NAMALWA (cell line): ENCODE measurements at regions not wholly inside any gene's neighbourhood (a gene's known extent, or its start where the extent isn't known, plus 50 kb on each side); places are given as distances from the start of the nearest gene placed in this dataset.
"Not testable (repeated sequence)": the region's sequence is repeated elsewhere in the genome, so short reads cannot be mapped to it uniquely, and the experiment has no call there.

ENCODE experiments used
- DNase-seq: peaks from one replicate; pipeline ENCODE4 v3.0.0-alpha.2; 2015; ENCODE audit warnings: low spot score

DNA sequence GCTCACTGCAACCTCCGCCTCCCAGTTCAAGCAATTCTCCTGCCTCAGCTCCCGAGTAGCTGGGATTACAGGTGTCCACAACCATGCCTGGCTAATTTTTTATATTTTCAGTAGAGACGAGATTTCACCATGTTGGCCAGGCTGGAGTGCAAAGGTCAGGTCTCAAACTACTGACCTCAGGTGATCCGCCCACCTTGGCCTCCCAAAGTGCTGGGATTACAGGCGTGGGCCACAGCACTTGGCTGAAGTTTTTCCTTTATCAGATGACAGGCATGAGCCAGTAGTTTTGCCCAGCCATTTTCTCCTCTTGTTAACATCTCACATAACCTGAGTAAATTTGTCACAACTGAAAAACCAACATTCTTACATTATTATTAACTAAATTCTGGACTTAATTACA, 470.7 kb upstream of the C16orf82 start:
- DNase-seq: not testable (repeated sequence)

- no peak for DNase-seq
Measured at GRCh38 chr16:26598061-26598460, 468.7 kb upstream of the C16orf82 start.

DNA sequence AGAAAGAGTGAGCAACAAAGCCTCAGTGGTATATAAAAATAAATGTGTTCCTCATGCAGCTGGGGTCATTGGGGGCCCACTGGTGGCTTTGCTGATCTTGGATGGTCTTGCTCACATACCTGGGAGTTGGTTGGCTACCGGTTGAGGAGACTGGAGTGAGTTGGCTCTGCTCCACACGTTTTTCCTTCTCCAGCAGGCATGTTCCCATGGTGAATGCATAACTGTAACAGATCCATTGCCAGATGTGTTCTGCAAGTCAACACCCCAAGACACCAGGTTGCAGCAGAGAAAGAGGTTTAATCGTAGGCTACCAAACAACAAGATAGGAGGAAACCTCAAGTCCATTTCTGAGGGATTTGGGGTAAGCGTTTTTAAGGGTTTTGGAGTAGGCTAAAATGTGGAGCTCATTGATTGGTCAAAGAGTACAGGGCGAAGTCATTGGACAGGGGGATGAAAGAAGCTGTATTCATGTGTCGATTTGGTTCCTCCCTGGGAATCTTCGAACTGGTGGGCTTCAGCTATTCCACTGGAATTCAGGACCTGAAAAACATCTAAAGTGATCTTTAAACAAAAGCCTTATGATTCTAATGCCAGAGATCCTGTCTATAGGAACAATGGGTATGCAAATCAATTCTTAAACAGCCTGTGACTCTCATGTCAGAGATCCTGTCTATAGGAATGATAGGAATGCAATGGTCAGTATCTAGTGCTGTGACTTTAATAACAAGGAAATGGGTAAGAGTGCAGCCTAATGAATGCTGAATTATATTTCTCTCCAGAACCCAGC, 467.5 kb upstream of the C16orf82 start:
- no peak for DNase-seq

DNA sequence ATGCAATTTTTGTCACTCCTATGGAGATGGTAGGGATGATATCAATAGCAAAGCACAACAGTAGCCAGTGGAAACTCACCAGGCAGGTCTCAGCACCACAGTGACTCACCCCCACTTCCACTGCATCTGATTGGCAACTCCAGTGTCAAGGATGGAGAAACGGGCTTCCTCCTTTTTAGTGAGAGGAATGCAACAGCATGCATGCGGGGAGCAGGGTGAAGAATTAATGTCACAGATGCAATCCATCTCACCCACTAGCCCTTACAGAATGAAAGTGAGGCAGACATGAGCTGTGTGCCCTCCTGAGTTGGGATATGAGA, 467.0 kb upstream of the C16orf82 start:
- DNase-seq: no peak

- no peak for DNase-seq
Measured at GRCh38 chr16:26601335-26601734, 465.4 kb upstream of the C16orf82 start.

- peak; percentile 4 for DNase-seq
Measured at GRCh38 chr16:26605626-26606271, 461.0 kb upstream of the C16orf82 start.

GRCh38 chr16:26606381-26607150, 460.2 kb upstream of the C16orf82 start:
- DNase-seq: no peak

GRCh38 chr16:26614237-26614841, 452.4 kb upstream of the C16orf82 start:
- no peak for DNase-seq

GRCh38 chr16:26623442-26623841, 443.3 kb upstream of the C16orf82 start:
- DNase-seq: no peak

GRCh38 chr16:26627958-26628357, 438.8 kb upstream of the C16orf82 start:
- no peak for DNase-seq

GRCh38 chr16:26631365-26631764, 435.4 kb upstream of the C16orf82 start:
- not testable (repeated sequence) for DNase-seq

GRCh38 chr16:26642047-26642664, 424.6 kb upstream of the C16orf82 start:
- DNase-seq: peak; percentile 75

GRCh38 chr16:26643519-26643918, 423.2 kb upstream of the C16orf82 start:
- DNase-seq: peak; percentile 5

DNA sequence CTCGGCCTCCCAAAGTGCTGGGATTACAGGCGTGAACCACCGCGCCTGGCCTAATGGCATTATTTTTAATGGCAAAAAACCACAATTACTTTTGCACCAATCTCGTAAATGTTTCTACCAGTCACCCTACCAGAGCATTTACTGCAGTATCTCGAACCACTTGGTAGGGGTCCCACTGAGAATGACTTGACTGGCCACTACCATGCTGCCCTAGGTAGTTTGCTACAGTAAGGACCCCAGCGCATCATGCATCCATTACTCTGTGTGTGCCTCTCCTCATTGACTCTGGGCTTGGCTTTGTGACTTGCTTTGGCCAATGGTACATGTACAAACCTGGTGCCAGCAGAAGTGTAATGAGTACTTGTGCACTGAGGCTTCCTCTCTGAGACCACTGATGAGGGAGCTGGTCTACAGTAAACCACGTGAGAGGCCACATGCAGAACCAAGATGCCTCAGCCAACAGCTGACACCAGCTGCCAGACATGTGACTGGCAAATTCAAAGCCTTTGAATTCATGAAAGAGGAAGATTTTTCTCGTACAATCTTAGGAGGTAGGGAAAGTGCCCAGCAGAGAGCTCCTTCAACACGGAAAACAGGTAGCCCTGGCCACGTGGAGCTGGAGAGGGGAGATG, 421.7 kb upstream of the C16orf82 start:
- peak; percentile 9 for DNase-seq

- peak; percentile 8 for DNase-seq
Measured at GRCh38 chr16:26645614-26646013, 421.1 kb upstream of the C16orf82 start.

GRCh38 chr16:26647870-26648269, 418.9 kb upstream of the C16orf82 start:
- DNase-seq: no peak

- no peak for DNase-seq
Measured at GRCh38 chr16:26648851-26649250, 417.9 kb upstream of the C16orf82 start.

DNA sequence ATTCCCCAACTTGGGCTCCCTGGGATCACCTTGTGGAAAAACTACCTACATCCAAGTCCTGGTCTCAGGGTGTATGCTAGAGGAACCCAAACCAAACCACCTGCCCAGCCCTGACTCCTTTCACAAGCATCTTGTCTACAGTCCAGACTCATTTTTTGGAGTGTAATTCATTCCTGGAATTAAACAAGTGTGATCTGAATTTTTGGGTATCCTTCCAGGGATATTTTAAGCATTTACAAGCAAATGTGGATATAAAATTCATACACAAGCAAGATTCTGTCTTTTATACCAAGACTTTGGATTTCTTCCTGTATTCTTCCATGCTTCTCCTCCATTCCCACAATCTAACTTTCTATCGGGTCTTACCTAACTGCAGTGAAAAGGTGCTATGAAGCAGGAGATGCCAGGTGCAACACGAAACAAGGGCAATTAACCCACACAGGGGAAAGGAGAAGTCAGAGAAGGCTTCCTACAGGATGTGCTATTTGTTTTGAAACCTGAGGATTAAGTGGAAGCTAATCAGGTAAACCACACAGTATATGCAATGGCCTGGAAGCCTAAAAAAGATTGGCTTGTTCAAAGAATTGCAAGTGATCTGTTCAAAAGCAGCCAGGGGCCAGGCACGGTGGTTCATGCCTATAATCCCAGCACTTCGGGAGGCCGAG, 417.2 kb upstream of the C16orf82 start:
- DNase-seq: no peak

DNA sequence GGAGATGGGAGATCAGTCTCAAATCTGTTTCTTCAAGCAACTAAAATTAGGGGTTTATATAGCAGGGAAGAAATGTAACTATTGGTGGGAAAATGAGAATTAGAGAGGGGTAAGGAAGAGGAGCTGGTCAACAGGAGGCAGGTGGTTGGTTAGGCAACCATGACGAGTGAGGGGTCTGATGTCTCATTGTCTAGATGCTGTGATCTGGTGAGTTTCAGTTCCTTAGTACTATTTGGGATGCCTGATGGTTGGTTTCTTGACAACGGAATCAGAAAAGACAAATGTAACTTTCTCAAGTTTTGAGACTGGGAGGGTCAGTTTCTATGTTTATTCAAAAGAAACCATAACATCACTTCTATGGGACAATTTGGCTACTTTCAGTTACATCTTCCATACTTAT, 415.3 kb upstream of the C16orf82 start:
- peak; percentile 63 for DNase-seq

DNA sequence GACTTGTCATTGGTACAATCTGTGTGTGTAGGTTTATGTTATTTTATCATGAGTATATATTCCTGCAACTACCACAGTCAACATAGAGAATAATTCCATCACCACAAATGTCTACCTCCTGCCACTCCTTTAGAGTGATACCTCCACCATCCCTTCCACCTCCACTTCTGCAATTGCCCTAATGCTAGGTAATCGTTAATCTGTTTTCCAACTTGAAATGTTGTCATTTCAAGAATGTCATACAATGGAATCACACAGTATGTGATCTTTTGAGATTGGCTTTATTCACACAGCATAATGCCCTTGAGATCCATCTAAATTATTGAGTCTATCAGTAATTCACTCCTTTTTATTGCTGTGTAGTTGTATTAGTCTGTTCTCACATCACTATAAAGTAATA, 414.8 kb upstream of the C16orf82 start:
- no peak for DNase-seq

DNA sequence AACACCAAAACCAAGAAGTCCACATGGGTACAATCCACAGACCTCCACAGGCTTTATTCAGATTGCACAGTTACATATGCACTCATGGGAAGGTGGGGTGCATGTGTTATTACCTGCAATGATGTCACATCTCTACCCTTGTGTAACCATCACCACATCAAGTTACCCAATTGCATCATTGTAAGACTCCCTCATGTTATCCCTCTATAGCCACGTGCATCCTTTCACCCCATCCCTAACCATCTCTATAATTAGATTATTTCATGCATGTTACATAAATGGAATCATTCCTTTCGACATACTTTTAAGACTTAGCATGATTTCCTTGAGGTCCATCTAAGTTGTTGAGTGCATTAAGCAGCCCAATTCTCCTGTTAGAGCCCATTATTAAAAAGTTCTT, 408.2 kb upstream of the C16orf82 start:
- no peak for DNase-seq
